ENCODE measurements at regions not wholly inside any gene's neighbourhood (a gene's known extent, or its start where the extent isn't known, plus 50 kb on each side); places are given as distances from the start of the nearest gene placed in this dataset.

DNA sequence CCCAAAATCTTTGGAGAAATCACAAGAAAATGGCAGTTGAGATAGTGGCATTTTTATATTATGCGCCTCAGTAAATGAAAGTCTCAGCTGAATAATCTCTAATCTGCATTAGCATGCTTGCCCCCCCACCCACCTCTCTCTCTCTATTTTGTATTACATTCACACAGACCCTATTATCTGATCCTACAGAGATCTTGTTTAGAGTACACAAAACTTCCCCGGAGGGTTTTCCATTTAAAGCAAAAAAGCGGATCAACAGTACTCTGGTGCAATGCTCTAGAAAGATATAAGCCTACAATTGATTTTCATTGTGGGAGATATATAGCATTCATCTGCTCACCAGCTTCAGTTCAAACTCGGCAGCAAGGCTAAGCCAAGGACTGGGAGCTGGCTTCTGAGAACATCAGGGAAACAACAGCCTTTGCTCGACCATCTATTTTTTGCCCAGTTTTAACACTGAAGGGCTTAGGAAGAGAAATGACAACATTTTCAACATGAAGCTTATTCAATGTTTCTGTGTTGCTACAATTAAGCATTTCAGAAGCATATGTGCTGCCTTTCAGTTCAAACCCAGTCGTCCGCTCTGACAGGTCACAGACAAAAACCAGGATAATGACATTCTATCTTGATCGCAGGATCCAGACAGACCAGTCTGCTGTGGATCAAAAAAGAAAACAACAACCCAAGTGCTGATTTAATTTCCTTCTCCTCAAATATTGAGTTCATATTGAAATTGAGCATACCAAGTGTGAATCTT lies 137.6 kb upstream of the ATXN1 start:
- WGBS (ENCODE audit: extremely low coverage, insufficient read length, low lambda C conversion rate) = no CpG with 5 or more reads among the region's 8 CpGs
- no peak overlapping the region for H4K5ac ChIP-seq (ENCODE audit: insufficient read length, low read depth, low read length)

More for the DNA sequence above, 137.6 kb upstream of the ATXN1 start:
- Mint-ChIP-seq H3K36me3 (ENCODE audit: insufficient read depth in 1 of 3, low read depth in 3 of 3) (no peaks in the 10 kb centered on the region), H3K27ac (no peak overlapping the region), H3K27me3 (ENCODE audit: low read depth) (no peaks in the 10 kb centered on the region), H3K4me1 (peaks cover 9 to 11% of the 10 kb centered on the region in 2 experiments; a peak in 3 of 4 replicates), H3K4me3 (no peak overlapping the region), H3K9me3 (no peaks in the 10 kb centered on the region)
- H3K14ac ChIP-seq (ENCODE audit: insufficient read depth, low read length) = no peak overlapping the region
- H3K4me1 ChIP-seq (ENCODE audit: insufficient read depth, low read length) = no peaks in the 10 kb centered on the region
- no peak for DNase-seq
- H2BK15ac ChIP-seq (ENCODE audit: low read depth, low read length) = no peak overlapping the region
- no peak overlapping the region for H4K91ac ChIP-seq (ENCODE audit: insufficient read length, low read depth, low read length)
- no peaks in the 10 kb centered on the region for H3K79me2 ChIP-seq (ENCODE audit: insufficient read depth, low read length)
- no peaks in the 10 kb centered on the region for H3K79me1 ChIP-seq (ENCODE audit: insufficient read depth, low read depth, low read length, poor library complexity, severe bottlenecking)
- H3K4me2 ChIP-seq (ENCODE audit: insufficient read depth, insufficient read length, low read length) = no peak overlapping the region
- H3K9me3 ChIP-seq (ENCODE audit: control insufficient read depth, low read depth, low read length) = no peaks in the 10 kb centered on the region
- H2BK120ac ChIP-seq (ENCODE audit: low read depth, low read length, poor library complexity, severe bottlenecking) = no peak overlapping the region
- no peaks in the 10 kb centered on the region for H3K27me3 ChIP-seq (ENCODE audit: insufficient read depth, low read length)
- no peak overlapping the region for H2AFZ ChIP-seq (ENCODE audit: low read length)
- H3K23me2 ChIP-seq (ENCODE audit: insufficient read length, low read depth, low read length, poor library complexity, severe bottlenecking) = no peaks in the 10 kb centered on the region
- no peak overlapping the region for H2BK12ac ChIP-seq (ENCODE audit: insufficient read length, low read depth, low read length)
- no peak overlapping the region for H2BK5ac ChIP-seq (ENCODE audit: insufficient read length, low read length)
- H2AK5ac ChIP-seq (ENCODE audit: insufficient read length, low read length) = no peak overlapping the region
- H3K9ac ChIP-seq (ENCODE audit: extremely low read depth, insufficient read length, low read length) = no peak overlapping the region
- H3K18ac ChIP-seq (ENCODE audit: insufficient read length, low read depth, low read length) = no peak overlapping the region
- H3T11ph ChIP-seq (ENCODE audit: low read length) = no peak overlapping the region
- H3K27ac ChIP-seq (ENCODE audit: insufficient read length, low read depth, low read length) = no peak overlapping the region
- H3K23ac ChIP-seq (ENCODE audit: insufficient read length, low read depth, low read length) = no peak overlapping the region
- no peak overlapping the region for H3K56ac ChIP-seq (ENCODE audit: insufficient read length, low read depth, low read length)
- no peak overlapping the region for H2BK20ac ChIP-seq (ENCODE audit: low read depth, low read length, poor library complexity, severe bottlenecking)
- H4K20me1 ChIP-seq (ENCODE audit: control insufficient read depth, insufficient read depth, insufficient read length) = no peaks in the 10 kb centered on the region
- no peak overlapping the region for H4K8ac ChIP-seq (replicated peaks; ENCODE audit: insufficient read length, low read depth, low read length)
- H3K4ac ChIP-seq (ENCODE audit: low read depth, low read length) = no peak overlapping the region
- TF ChIP-seq, protein P1, sequence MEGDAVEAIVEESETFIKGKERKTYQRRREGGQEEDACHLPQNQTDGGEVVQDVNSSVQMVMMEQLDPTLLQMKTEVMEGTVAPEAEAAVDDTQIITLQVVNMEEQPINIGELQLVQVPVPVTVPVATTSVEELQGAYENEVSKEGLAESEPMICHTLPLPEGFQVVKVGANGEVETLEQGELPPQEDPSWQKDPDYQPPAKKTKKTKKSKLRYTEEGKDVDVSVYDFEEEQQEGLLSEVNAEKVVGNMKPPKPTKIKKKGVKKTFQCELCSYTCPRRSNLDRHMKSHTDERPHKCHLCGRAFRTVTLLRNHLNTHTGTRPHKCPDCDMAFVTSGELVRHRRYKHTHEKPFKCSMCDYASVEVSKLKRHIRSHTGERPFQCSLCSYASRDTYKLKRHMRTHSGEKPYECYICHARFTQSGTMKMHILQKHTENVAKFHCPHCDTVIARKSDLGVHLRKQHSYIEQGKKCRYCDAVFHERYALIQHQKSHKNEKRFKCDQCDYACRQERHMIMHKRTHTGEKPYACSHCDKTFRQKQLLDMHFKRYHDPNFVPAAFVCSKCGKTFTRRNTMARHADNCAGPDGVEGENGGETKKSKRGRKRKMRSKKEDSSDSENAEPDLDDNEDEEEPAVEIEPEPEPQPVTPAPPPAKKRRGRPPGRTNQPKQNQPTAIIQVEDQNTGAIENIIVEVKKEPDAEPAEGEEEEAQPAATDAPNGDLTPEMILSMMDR (conservative IDR thresholded peaks at IDR 0.05) = no peak
